ENCODE measurements at regions not wholly inside any gene's neighbourhood (a gene's known extent, or its start where the extent isn't known, plus 50 kb on each side); places are given as distances from the start of the nearest gene placed in this dataset.

DNA sequence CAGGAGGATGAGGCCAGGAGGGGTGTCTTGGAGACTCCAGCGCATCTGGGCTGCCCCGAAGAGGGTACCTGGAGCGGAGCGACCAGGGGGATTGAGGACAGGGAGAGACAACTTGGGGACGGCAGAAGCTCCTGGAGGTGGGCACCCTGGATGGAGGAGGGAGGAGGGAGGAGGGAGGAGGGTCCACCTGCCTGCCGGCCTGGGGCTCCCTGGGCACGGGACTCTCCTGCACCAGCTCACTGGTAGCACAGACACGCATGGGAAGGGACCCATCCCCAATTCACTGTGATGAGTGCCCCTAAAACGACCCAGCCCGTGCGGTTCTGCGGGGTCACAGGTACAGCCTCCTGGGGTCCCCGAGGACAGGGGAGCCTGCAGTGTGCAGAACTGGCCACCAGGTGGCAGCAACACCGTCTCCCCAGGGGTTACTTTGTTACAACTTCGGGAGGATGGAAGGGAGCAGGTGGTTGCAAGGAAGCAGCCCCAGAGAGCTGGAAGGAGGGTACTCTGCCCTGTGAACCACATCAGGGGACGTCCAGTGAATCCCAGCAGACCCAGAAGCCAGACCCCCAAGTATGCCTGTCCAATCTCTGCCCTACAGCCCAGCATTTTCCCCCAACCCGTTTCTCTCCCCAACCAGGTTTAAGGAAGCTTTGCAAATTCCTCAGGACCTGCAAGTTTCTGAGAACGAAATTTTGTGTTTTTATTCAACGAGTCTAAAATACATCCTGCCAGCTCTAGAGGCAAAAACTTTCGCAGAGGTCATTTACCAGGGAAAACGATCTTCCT lies 482.4 kb downstream of the NPHP4 start:
- H3K36me3 ChIP-seq (ENCODE audit: control insufficient read depth in 4 of 4, insufficient read depth in 3 of 4, low read depth in 1 of 4, low read length in 3 of 4), result no peaks in the 10 kb centered on the region
- WGBS, result 26% methylated on average over 21 of the region's 21 CpGs
- no peak overlapping the region for H3K4me3 ChIP-seq (ENCODE audit: low read depth in 1 of 3, low read length in 3 of 3)
- no peak overlapping the region for H3K27ac ChIP-seq (ENCODE audit: low read depth in 1 of 2, low read length in 2 of 2)
- H3K9me3 ChIP-seq (ENCODE audit: control insufficient read depth in 4 of 4, low read length in 3 of 4), result no peaks in the 10 kb centered on the region
- no peak overlapping the region for H3K9ac ChIP-seq (ENCODE audit: low read depth in 1 of 2, low read length in 2 of 2)
- peak; percentile 69 for DNase-seq (ENCODE audit: low spot score)
- peaks cover 0 to 2% (median 0%) of the 10 kb centered on the region in 4 donors for H3K27me3 ChIP-seq (ENCODE audit: control insufficient read depth in 4 of 4, insufficient read depth in 4 of 4, low read length in 3 of 4)
- H3K4me1 ChIP-seq (ENCODE audit: control insufficient read depth in 4 of 4, insufficient read depth in 4 of 4, low read length in 3 of 4), result no peaks in the 10 kb centered on the region
- TF ChIP-seq JUND (IDR thresholded peaks at IDR 0.05), result no peak
- TF ChIP-seq, protein P1, sequence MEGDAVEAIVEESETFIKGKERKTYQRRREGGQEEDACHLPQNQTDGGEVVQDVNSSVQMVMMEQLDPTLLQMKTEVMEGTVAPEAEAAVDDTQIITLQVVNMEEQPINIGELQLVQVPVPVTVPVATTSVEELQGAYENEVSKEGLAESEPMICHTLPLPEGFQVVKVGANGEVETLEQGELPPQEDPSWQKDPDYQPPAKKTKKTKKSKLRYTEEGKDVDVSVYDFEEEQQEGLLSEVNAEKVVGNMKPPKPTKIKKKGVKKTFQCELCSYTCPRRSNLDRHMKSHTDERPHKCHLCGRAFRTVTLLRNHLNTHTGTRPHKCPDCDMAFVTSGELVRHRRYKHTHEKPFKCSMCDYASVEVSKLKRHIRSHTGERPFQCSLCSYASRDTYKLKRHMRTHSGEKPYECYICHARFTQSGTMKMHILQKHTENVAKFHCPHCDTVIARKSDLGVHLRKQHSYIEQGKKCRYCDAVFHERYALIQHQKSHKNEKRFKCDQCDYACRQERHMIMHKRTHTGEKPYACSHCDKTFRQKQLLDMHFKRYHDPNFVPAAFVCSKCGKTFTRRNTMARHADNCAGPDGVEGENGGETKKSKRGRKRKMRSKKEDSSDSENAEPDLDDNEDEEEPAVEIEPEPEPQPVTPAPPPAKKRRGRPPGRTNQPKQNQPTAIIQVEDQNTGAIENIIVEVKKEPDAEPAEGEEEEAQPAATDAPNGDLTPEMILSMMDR (IDR thresholded peaks at IDR 0.05; ENCODE audit: low read depth, low read length, missing input control), result peak; percentile 96
- peak; percentile 69 to 82 for TF ChIP-seq RAD21 (IDR thresholded peaks at IDR 0.05)
- no peak for TF ChIP-seq HNF4A (conservative IDR thresholded peaks at IDR 0.05)
- TF ChIP-seq, protein P2, sequence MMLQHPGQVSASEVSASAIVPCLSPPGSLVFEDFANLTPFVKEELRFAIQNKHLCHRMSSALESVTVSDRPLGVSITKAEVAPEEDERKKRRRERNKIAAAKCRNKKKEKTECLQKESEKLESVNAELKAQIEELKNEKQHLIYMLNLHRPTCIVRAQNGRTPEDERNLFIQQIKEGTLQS (IDR thresholded peaks at IDR 0.05), result no peak
- TF ChIP-seq NR2F2 (IDR thresholded peaks at IDR 0.05), result no peak

DNA sequence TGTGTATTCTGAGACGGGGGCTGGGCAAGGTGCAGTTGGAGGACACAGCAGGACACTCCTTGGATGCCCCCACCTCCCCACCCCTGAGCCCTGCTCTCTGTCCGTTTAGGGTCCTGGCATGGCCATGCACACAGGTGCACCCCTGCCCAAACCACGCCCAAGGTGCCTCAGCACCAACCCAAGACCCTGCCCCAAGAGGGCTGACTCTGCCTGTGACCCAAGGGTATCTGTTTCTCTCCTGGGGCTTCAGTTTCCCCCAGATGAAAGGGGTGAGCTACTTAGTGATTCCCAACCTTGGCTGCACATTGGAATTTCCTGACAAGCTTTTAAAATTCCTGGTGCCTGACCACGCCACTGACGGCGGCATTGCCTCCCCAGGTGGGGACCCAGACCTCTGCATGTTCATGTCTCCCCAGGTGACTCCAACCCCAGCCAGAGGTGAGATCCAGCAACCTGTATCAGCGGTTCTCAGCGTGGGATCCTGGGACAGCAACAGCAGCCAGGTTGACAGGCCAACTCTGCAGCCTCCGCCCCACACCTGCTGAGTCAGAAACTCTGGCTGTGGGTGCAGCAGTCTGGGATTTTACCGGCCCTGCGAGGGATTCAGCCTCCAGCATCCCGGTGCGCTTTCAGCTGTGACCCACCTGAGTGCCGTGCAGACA lies 483.4 kb downstream of the NPHP4 start:
- WGBS, result 74% methylated on average over 14 of the region's 14 CpGs
- peaks cover 0 to 2% (median 0%) of the 10 kb centered on the region in 4 donors for H3K27me3 ChIP-seq (ENCODE audit: control insufficient read depth in 4 of 4, insufficient read depth in 4 of 4, low read length in 3 of 4)
- TF ChIP-seq, protein P3, sequence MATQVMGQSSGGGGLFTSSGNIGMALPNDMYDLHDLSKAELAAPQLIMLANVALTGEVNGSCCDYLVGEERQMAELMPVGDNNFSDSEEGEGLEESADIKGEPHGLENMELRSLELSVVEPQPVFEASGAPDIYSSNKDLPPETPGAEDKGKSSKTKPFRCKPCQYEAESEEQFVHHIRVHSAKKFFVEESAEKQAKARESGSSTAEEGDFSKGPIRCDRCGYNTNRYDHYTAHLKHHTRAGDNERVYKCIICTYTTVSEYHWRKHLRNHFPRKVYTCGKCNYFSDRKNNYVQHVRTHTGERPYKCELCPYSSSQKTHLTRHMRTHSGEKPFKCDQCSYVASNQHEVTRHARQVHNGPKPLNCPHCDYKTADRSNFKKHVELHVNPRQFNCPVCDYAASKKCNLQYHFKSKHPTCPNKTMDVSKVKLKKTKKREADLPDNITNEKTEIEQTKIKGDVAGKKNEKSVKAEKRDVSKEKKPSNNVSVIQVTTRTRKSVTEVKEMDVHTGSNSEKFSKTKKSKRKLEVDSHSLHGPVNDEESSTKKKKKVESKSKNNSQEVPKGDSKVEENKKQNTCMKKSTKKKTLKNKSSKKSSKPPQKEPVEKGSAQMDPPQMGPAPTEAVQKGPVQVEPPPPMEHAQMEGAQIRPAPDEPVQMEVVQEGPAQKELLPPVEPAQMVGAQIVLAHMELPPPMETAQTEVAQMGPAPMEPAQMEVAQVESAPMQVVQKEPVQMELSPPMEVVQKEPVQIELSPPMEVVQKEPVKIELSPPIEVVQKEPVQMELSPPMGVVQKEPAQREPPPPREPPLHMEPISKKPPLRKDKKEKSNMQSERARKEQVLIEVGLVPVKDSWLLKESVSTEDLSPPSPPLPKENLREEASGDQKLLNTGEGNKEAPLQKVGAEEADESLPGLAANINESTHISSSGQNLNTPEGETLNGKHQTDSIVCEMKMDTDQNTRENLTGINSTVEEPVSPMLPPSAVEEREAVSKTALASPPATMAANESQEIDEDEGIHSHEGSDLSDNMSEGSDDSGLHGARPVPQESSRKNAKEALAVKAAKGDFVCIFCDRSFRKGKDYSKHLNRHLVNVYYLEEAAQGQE (IDR thresholded peaks at IDR 0.05), result no peak
- no peak for TF ChIP-seq HNF4G (IDR thresholded peaks at IDR 0.05)
- TF ChIP-seq TAF1 (conservative IDR thresholded peaks at IDR 0.05), result no peak
- TF ChIP-seq JUND (IDR thresholded peaks at IDR 0.05), result no peak
- no peak for TF ChIP-seq FOXA1 (IDR thresholded peaks at IDR 0.05)
- H3K27ac ChIP-seq (ENCODE audit: low read depth in 1 of 2, low read length in 2 of 2), result no peak overlapping the region
- no peak overlapping the region for H3K4me3 ChIP-seq (ENCODE audit: low read depth in 1 of 3, low read length in 3 of 3)
- no peak for DNase-seq (ENCODE audit: low spot score)
- H3K9me3 ChIP-seq (ENCODE audit: control insufficient read depth in 4 of 4, low read length in 3 of 4), result no peaks in the 10 kb centered on the region
- H3K36me3 ChIP-seq (ENCODE audit: control insufficient read depth in 4 of 4, insufficient read depth in 3 of 4, low read depth in 1 of 4, low read length in 3 of 4), result no peaks in the 10 kb centered on the region
- no peak overlapping the region for H3K9ac ChIP-seq (ENCODE audit: low read depth in 1 of 2, low read length in 2 of 2)
- H3K4me1 ChIP-seq (ENCODE audit: control insufficient read depth in 4 of 4, insufficient read depth in 4 of 4, low read length in 3 of 4), result no peaks in the 10 kb centered on the region

DNA sequence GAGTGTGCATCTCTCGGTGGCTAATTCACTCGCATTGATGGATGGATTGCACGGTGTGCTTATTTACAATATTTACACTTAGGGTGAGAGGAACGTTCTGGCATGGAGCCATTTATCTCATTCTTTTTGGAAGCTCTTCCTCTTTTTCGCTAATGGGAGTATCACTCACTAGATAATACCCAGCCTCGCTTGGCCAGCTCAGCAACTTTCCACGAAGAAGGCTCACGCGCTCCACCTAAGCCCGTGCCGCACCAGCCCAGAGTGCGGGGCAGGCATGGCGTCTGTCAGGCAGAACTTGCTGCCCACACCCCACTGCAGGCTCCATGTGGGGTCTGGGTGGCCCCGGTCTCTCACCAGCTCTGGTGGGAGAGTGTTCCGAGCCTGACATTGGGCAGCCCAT lies 484.9 kb downstream of the NPHP4 start:
- 70% methylated on average over 15 of the region's 15 CpGs for WGBS
- no peak for DNase-seq (ENCODE audit: low spot score)
- no peaks in the 10 kb centered on the region for H3K4me1 ChIP-seq (ENCODE audit: control insufficient read depth in 4 of 4, insufficient read depth in 4 of 4, low read length in 3 of 4)
- no peak overlapping the region for H3K27ac ChIP-seq (ENCODE audit: low read depth in 1 of 2, low read length in 2 of 2)
- H3K9me3 ChIP-seq (ENCODE audit: control insufficient read depth in 4 of 4, low read length in 3 of 4), result no peaks in the 10 kb centered on the region
- no peak overlapping the region for H3K4me3 ChIP-seq (ENCODE audit: low read depth in 1 of 3, low read length in 3 of 3)
- H3K36me3 ChIP-seq (ENCODE audit: control insufficient read depth in 4 of 4, insufficient read depth in 3 of 4, low read depth in 1 of 4, low read length in 3 of 4), result no peaks in the 10 kb centered on the region
- no peak overlapping the region for H3K9ac ChIP-seq (ENCODE audit: low read depth in 1 of 2, low read length in 2 of 2)
- H3K27me3 ChIP-seq (ENCODE audit: control insufficient read depth in 4 of 4, insufficient read depth in 4 of 4, low read length in 3 of 4), result peaks cover 0 to 2% (median under 1%) of the 10 kb centered on the region in 4 donors
- no peak for TF ChIP-seq FOXA1 (IDR thresholded peaks at IDR 0.05)
- TF ChIP-seq FOXA2 (IDR thresholded peaks at IDR 0.05), result no peak
- no peak for TF ChIP-seq JUND (IDR thresholded peaks at IDR 0.05)
- TF ChIP-seq, protein P3 (IDR thresholded peaks at IDR 0.05), result no peak
- TF ChIP-seq YY1 (IDR thresholded peaks at IDR 0.05), result no peak
- TF ChIP-seq, protein P4, sequence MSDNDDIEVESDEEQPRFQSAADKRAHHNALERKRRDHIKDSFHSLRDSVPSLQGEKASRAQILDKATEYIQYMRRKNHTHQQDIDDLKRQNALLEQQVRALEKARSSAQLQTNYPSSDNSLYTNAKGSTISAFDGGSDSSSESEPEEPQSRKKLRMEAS (IDR thresholded peaks at IDR 0.05), result no peak
- TF ChIP-seq RXRA (IDR thresholded peaks at IDR 0.05), result no peak
- no peak for TF ChIP-seq EGR1 (IDR thresholded peaks at IDR 0.05; ENCODE audit: low read depth in 2 of 2)
- no peak for TF ChIP-seq HNF4G (IDR thresholded peaks at IDR 0.05)
